ENCODE measurements at regions not wholly inside any gene's neighbourhood (a gene's known extent, or its start where the extent isn't known, plus 50 kb on each side); places are given as distances from the start of the nearest gene placed in this dataset.

- H3K4me1 ChIP-seq, result no peaks in the 10 kb centered on the region
- TF ChIP-seq CTCF (IDR thresholded peaks at IDR 0.05), result no peak
- intact Hi-C loops (cut with DNase I; ENCODE audit: low total_unique reads), result no loop called here
- no peak for DNase-seq
- no peaks in the 10 kb centered on the region for H3K9me3 ChIP-seq
- H3K27ac ChIP-seq, result no peak overlapping the region
- no peak overlapping the region for H3K4me3 ChIP-seq
- no peaks in the 10 kb centered on the region for H3K36me3 ChIP-seq
- no peaks in the 10 kb centered on the region for H3K27me3 ChIP-seq
Observed at GRCh38 chr5:72741805-72742204, 74.7 kb upstream of the TNPO1 start.

- Histone ChIP-seq H3K27me3 (no peaks in the 10 kb centered on the region), H3K27ac (no peak overlapping the region), H3K9me3 (no peaks in the 10 kb centered on the region), H3K4me3 (no peak overlapping the region), H3K4me1 (no peaks in the 10 kb centered on the region), H3K36me3 (no peaks in the 10 kb centered on the region)
- TF ChIP-seq CTCF (IDR thresholded peaks at IDR 0.05), result no peak
- intact Hi-C loops (cut with DNase I; ENCODE audit: low total_unique reads), result no loop called here
- DNase-seq, result no peak
Observed at GRCh38 chr5:72733810-72734209, 82.7 kb upstream of the TNPO1 start.

GRCh38 chr5:72723581-72723980 is 92.9 kb upstream of the TNPO1 start:
- Histone ChIP-seq H3K27ac (no peak overlapping the region), H3K4me3 (no peak overlapping the region), H3K4me1 (no peaks in the 10 kb centered on the region), H3K36me3 (no peaks in the 10 kb centered on the region), H3K9me3 (peaks cover 0 to 4% (median 0%) of the 10 kb centered on the region in 3 donors), H3K27me3 (no peaks in the 10 kb centered on the region)
- no peak for TF ChIP-seq CTCF (IDR thresholded peaks at IDR 0.05)
- intact Hi-C loops (cut with DNase I; ENCODE audit: low total_unique reads), result no loop called here
- no peak for DNase-seq

- Histone ChIP-seq H3K36me3 (no peaks in the 10 kb centered on the region), H3K27me3 (no peaks in the 10 kb centered on the region), H3K4me3 (no peak overlapping the region), H3K4me1 (no peaks in the 10 kb centered on the region), H3K9me3 (peaks cover 0 to 1% (median 0%) of the 10 kb centered on the region in 3 donors), H3K27ac (no peak overlapping the region)
- no peak for DNase-seq
- no peak for TF ChIP-seq CTCF (IDR thresholded peaks at IDR 0.05)
- intact Hi-C loops (cut with DNase I; ENCODE audit: low total_unique reads), result no loop called here
Observed at GRCh38 chr5:72722792-72723452, 93.5 kb upstream of the TNPO1 start.

GRCh38 chr5:72721844-72722243 is 94.6 kb upstream of the TNPO1 start:
- H3K4me3 ChIP-seq, result no peak overlapping the region
- no peaks in the 10 kb centered on the region for H3K27me3 ChIP-seq
- H3K4me1 ChIP-seq, result no peaks in the 10 kb centered on the region
- H3K36me3 ChIP-seq, result no peaks in the 10 kb centered on the region
- DNase-seq, result no peak
- H3K9me3 ChIP-seq, result no peaks in the 10 kb centered on the region
- no peak overlapping the region for H3K27ac ChIP-seq
- intact Hi-C loops (cut with DNase I; ENCODE audit: low total_unique reads), result no loop called here
- TF ChIP-seq CTCF (IDR thresholded peaks at IDR 0.05), result no peak

GRCh38 chr5:72720205-72720604 is 96.3 kb upstream of the TNPO1 start:
- TF ChIP-seq CTCF (IDR thresholded peaks at IDR 0.05), result no peak
- Histone ChIP-seq H3K36me3 (no peaks in the 10 kb centered on the region), H3K4me1 (no peaks in the 10 kb centered on the region), H3K27me3 (no peaks in the 10 kb centered on the region), H3K9me3 (no peaks in the 10 kb centered on the region), H3K4me3 (no peak overlapping the region), H3K27ac (no peak overlapping the region)
- no peak for DNase-seq
- intact Hi-C loops (cut with DNase I; ENCODE audit: low total_unique reads), result no loop called here
